Activated CD4-positive, alpha-beta T cell treated with anti-CD3 and anti-CD28 coated beads, Interleukin-2, Interleukin-4, amounts not matched to agents 100 ng/mL and 50 ng/mL, durations not matched to agents 16 hours and 8 hours (primary cell): ENCODE measurements at regions not wholly inside any gene's neighbourhood (a gene's known extent, or its start where the extent isn't known, plus 50 kb on each side); places are given as distances from the start of the nearest gene placed in this dataset.

Experiments
- DNase-seq: peaks from one replicate; pipeline ENCODE4 v3.0.0-alpha.2; 2020; ENCODE audit warnings: low spot score

DNA sequence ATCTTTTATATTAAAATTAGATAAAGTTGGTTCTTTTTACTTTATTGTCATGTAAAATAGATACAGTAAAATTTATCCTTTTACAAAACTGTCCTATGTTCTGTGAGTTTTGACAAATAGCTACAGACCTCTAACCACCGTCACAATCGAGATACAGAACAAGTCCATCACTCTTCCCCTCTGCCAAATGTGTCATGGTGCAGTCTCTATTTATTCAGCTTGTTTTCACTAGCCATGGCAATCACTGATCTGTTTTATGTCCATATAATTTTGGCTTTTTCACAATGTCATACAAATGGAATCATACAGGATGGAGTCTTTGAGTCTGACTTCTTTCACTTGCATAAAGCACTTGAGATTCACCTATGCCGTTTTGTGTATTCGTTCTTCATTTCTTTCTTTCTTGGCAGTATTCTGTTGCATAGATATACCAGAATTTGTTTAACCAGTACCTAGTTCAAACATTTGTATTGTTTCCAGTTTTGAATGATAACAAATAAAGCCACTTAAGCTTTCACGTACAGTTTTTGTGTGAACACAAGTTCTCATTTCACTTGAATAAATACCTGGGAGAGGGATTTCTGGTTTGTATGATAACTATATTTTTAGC lies 273.2 kb upstream of the MPDZ start:
- no peak for DNase-seq

DNA sequence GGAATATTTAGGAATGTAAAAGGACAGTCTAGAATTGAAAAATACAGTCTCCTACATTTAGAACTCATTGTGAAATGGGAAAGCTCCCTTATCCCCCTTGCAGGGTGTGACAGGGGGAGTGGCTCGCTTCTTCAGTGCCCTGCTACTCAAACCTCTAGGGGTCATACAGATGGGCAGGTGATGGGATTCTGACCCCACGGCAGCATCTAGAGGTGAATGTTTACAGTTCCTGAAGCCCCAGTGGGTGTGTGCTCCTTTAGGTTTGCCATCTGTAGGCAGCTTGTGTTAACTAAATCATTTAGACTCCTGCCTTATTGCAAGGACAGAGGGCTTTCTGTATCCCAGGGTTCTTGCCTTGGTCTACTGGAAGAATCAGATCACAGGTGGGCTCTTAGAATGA lies 271.0 kb upstream of the MPDZ start:
- DNase-seq: no peak

DNA sequence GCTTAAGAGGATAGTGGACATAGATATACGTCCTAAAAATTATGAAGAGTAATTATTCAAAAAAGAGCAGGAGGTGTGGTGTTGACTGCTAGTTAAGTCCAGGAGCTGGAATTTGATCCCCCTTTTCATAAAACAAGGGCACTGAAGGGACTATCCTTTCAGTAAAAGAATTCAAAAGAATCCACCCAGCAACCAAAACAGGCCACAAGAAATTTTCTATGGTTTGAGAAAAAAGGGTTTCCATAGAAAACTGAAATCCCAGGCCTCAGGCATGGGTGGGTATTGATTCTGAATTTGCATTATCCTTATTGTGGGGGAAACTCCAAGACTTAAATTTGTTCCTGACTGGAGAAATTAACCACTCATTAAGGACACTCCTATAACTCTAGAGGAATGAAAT lies 269.0 kb upstream of the MPDZ start:
- no peak for DNase-seq

DNA sequence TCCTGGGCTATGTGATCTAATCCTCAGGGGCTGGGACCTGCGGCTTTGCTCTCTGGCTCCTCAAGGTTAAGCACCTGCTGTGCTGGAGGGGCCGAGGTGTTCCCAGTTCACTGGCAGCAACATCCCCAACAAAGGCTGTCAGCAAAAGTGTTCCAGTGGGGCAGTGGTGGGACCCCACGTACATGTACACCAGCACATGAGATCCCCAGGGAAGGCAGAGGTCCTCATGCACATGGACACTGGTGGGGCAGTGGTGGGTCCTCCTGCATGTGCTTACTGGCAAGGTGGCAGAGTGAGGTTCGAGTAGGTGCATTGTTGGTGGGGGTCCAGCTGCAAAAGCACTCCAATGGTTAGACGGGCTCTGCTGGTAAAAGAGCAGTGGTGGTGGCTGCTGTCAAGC lies 255.6 kb upstream of the MPDZ start:
- DNase-seq: no peak

DNA sequence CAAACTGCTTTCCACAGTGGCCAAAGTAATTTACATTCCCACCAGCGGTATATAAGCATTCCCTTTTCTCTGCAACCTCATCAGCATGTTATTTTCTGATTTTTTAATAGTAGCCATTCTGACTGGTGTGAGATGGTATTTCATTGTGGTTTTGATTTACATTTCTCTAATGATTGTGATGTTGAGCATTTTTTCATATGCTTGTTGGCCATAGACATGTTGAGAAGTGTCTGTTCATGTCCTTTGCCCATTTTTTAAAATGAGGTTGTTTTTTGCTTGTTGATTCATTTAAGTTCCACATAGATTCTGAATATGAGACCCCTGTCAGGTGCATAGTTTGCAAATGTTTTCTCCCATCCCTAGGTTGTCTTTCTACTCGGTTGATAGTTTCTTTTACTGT lies 254.5 kb upstream of the MPDZ start:
- DNase-seq: no peak

DNA sequence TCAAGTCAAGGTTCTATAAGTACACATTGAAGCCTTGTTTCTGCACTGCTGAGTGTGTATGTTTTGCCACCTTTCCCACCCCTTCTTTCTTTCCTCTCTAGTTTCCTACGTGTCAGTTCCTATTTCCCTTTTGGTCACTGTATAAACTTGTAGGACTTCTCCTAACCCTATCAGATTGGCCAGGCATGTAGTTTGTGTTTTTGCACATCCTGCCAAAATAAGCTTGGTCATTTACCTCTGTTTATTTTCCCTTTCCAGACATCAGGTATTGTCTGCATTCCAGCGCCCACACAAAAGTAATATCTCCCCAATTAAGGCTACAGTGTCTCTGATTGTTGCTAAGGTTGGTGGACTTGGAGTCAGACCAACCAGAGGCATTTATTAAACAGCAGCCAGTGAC lies 252.9 kb upstream of the MPDZ start:
- no peak for DNase-seq

DNA sequence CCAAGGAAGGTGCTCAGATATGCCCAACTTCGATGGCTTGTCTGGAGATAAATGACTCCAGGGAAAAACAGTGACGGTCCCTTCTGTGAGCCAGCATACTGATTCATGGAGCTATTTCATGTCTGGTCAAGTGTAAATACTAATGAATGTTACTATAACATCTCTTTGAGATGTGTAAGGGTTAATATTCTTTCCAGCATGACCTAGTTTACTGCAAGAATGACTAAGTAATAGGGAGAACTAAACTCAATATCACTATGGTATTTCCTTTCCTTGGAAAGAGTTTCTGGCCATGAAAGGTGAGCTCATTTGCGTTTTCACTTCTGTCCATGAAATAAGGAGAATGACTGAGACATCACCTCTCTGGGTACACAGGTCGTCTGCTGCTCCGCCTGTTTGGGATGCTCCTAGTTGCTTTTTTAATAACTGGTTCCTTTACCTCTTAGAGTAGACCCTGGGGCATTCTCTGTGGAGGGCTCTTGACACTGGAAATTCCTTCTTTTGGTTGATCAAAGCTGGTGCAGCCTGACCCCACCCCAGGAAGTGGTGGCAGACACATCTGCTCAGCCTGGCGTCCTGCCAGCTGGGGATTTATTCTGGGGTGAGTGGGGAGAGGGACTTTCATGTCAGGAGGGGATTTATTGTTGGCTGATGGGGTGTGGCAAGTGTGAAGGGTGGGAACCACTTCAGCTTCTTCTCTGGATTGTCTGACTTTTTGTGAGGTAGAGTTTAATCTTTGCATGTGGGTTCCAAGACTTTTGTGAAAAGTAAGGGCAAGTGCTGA lies 250.0 kb upstream of the MPDZ start:
- no peak for DNase-seq

DNA sequence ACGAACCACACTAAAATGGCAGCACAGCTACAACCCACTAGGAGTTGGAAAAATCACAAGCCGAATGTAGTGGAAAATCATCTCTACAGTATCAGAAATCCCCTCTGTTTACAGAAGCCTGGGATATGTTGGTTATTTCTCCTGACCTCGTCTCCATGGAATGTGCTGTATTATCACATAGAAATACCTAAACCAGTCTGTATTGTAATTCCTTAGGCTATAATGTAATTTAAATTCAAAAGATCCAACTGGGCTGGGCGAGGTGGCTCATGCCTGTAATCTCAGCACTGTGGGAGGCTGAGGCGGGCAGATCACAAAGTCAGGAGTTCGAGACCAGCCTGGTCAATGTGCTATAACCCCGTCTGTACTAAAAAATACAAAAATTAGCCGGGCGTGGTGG lies 244.8 kb upstream of the MPDZ start:
- no peak for DNase-seq

DNA sequence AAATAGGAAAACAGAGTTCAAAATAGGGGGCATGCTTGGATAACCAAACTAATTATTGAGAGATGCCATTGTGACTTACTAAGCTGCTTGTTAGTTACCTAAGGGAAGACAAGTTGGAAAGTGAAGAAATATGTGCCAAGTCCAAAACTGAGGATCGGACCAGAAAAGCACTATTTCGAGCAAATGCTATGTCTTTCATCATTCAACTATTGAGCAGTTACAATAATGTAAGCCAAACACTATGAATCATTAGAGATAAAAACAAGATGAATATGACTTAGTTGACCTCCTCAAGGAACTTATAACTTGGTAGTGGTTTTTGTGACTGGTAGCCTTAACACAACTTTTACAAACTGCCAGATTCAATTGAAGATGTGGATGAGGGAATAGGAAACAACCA lies 240.6 kb upstream of the MPDZ start:
- DNase-seq: no peak

DNA sequence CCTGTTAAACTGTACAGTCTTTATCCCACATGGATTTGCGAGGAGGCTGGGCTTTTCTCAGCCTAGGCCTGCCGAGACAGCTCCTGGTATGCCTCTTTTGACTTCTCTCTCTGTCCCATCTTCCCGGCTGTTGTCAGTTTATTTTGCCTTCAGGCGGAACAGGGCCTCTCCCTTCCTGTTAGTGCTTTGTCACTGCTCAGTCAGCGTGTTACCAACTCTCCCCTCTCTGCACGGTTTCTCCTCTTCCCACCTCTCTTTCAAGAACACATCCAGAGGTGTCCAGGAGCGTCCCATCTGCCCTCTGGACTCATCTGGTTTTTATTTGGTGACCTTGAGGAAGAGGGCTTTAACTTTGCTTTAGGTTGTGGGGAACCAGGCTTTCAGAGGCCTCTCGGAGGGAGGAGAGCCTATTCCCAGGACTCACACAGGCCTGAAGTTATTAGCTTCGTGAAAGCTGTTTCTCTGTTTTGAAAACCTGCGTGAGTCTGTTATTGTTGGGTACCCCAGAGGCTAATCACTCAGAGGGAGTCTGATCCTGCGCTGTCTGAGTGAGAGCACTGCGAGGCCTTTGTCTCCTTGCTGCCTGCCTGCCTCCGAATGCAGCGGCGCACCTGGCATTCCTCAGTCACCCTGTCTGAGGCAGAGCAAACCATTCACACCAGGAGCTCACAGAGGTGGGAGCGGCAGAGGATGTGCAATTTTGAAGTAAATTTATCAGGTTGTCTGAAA lies 234.4 kb upstream of the MPDZ start:
- no peak for DNase-seq

DNA sequence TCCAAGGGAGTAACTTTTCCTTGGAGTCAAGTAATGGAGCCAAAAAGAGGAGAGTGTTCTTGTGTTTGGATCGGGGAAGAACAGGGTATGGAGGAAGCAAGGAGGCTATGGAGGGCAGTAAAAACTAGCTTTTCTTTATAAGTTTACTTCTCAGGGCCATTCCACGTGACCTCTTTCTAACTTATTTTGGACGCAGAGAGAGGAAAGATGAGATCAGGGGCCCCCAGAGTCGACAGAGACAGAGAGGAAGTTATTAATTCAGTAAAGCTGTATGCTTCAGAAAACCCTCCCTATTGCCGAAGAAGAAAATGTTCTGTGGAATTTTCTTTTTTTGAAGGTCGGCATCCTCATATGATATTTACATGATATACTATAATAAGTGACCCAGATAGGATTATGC lies 233.8 kb upstream of the MPDZ start:
- DNase-seq: no peak

DNA sequence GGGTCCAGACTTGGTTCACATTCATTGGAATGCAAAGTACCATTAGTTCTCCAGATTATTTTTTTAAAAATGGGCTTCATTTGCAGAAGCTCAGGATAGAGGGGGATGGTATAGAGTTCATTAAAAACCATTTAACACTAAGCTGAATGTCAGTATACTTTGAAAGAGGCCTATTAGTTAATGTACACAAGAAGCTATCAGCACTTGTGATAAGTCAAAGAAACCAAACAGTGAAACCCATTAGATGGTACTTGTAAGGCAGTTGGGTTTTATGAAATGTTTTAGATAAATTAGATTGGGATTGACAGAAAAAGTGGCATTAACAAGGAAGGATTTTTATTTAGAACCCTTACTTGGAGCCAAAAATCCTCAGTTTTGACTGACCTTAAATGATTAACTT lies 229.2 kb upstream of the MPDZ start:
- no peak for DNase-seq

DNA sequence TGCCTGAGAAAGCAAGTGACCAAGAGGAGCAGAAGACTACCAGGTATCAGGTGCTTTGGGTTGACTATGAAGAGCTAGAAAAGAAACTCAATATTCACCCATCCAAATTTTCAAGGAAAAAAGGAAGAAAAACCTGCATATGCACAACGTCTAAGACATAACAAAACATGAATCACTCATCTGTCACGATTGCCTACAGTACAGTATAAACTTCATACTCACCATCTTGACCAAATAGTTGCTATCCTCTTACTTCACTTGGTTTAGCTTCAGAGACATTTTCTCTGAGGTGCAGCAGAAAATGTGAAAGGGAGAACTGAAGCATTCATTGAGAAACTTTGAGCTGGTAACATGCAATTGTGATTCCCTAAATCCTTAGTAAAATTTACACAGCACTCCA lies 228.6 kb upstream of the MPDZ start:
- DNase-seq: no peak

DNA sequence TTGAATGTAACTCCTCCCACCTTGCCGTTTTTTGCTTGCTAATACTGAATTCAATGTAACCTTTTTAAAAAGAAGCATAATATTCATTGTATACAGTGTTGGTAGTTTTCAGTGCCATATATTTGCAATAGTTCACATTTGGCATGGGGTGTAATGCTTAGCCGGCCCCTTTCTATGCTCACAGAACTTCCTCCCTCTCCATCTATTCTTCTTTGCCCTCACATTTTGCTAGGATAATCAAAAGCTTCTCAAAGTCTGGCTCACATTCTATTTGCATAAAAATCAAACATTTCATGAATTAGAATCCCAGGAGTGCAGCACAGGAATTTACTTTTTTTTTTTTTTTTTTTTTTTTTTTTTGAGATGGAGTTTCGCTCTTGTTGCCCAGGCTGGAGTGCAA lies 226.3 kb upstream of the MPDZ start:
- no peak for DNase-seq

DNA sequence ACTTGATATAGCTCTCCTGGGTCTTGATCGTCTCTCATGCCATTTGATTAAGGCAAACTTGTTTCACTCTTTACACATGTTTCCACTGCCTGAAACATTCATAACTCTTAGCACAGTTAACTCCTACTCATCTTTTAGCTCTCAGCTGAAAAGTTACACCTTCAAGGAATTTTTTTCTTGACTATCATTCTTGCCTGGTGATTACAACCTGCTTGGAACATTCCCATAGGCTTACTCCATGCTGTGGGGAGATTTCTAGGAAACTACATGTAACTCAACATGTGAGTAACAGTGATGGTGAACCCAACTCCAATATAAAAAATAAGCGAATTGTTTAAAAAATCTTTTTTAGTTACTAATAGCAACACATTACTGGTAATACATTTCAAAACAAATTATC lies 224.1 kb upstream of the MPDZ start:
- DNase-seq: no peak

DNA sequence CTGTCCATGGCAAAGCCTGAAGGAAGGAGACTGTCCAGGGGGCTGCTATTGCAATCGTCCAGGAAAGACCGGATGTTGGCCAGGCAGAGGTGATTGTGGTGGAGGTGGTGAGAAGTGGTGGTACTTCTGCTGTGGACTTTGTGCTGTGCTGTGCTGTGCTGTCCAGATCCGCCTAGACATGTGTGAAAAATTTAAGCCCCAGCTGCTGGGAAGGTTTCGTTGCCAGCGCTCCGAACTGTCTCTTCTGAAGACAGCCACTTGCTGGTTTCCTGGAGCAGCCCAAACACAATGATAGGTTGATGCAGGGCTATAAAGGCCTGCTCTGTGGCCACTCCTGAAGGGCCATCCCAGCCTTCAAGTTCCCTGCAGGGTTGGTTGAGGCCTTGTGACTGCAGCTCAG lies 223.0 kb upstream of the MPDZ start:
- DNase-seq: no peak

DNA sequence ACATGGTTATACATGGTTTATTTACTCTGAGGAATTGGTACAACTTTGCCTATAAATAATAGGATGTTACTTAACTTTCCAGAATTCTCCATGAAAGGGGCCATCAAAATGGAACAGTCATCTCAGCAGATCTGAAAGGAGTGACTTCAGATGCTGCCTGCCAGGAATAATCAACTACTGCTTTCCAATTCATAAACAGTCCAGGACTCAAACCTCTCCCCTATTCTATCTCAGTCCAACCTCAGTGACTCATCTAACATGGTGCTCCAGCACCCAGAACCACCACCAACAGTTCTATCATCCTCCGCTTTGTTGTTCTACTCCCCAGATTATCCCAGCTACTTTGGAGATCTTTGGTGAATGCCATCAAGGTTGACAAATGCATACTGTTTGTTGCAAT lies 221.5 kb upstream of the MPDZ start:
- DNase-seq: no peak

DNA sequence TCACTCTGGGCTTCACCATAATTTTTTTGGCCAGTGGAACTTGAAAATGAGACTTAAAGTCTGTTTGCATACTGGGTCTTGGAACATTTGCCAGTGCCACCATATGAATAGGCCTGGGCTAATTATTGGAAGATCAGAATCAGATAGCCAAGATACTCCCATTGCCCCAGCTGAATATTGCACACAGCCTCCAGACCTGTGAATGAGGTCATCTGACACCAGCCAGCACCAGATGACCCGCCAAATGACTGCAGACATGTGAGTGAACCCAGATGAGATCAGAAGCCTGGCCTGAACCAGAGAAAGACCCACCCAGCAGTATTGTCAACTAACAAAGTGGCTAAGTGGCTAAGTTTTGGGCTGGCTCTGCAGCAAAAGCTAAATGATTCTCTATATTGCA lies 220.5 kb upstream of the MPDZ start:
- DNase-seq: no peak

DNA sequence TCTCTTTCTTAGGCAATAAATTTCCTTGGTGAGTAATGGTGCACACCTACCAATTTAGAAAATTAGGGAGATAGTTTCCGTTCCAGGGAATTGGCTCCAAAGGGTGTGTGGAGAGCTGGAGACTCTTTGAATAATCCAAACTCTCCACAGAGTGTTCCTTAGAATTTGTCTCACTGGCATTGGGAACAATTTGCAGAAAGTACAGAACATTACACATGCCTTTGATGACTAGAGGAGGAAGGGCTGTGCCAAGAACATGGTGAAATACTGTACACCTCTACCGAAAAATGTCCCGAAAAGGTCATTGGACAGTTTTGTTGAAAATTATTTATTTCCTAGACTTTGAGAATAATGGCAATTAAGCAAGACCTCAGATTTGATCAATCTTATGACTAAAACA lies 214.2 kb upstream of the MPDZ start:
- no peak for DNase-seq

DNA sequence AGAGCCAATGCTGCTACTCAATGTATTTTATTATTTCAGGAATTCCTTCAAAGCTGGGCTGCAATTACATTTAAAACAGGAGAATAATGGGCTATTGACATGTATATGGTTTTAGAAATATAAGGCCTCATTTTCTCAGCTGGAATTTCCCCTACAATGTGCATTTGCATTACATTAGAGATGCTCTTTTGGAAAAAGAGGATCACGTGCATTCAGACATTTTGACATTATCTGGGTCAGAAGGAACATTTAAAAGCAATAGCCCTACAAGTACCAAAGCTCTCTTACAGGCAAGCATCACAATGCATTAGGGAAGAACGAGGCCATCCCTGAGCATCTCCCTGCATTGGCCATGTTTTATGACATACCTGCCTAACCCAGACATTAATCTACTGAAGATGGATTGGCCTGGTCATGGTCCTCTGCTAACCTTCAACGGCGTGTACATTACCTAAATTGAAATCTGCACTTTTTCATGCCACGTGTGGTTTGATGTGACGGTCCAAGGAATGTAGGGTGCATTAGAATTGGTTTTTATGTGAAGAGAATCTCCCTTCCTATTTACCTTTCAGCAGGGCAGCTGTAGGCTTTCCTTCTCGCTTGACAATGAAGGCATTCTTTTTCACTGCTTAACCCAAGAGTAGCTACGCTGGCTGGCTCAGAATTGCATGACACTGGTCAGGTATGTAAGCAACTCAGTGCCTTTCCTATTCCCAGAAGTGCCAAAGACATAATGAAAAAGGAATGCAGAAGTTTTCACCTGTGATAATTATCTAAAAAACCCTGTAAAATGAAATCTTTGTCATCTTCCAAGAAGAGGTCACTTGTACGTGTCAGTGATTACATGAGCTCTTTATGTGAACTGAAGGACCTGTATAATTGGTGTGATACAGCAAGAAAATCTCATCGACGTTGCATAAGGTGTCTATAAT lies 212.3 kb upstream of the MPDZ start:
- no peak for DNase-seq

DNA sequence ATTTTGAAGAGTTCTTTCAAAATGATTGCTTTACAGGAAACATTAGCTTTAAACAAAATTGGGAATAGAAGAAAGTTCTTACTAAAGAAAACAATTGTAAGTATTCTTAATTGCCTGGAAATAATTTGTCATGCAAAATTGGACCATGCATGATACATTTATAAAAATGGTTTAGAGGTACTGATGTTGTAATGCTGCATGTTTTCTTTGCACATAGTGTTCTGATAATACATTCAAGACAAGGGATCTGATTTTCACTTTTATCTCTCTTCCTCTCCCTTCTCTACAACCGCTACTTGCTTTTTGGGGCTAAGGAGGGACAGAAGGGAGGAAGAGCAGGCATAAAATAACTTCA lies 211.6 kb upstream of the MPDZ start:
- DNase-seq: no peak

DNA sequence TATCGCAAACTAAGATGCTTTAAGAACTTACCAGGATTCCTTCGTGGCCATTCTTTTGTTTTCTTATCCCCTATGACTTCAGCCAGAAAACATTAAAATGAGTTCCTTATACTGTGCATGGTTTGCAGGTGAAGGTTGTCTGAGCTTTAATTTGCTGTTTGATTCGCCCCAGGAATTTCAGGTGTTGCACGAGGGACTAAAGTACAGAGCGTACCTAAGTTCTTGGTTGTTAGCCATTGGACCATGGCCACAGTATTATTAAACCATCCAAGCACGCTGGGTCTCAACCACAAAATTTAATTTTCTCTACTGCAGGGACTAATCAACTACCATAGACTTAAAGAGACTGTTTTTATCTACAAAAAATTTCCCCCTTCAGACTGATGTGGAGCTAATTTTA lies 208.4 kb upstream of the MPDZ start:
- no peak for DNase-seq

DNA sequence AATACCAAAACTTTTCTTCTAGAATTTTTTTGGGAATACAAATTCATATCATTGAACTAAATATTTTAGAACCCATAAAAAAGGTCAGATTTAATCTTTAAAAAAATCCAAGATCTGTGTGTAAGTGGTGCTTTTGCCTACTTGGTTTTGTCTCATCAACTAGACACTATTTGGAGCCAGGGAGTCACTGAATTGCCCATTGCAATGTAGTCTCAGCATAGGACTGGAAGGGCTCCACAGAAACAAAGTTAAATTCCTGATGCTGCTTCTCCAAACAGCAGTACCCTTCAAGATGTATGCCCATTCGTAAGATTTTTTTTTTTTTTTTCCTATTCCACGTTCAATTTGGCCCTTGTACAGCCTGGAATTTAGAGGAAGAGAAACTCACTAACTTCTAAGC lies 208.0 kb upstream of the MPDZ start:
- no peak for DNase-seq
